ENCODE measurements at regions not wholly inside any gene's neighbourhood (a gene's known extent, or its start where the extent isn't known, plus 50 kb on each side); places are given as distances from the start of the nearest gene placed in this dataset.

- TF ChIP-seq POLR2AphosphoS5 (IDR thresholded peaks at IDR 0.05) (no peak), CTCF (IDR thresholded peaks at IDR 0.05; ENCODE audit: poor library complexity, severe bottlenecking) (no peak), RAD21 (conservative IDR thresholded peaks at IDR 0.05) (no peak)
Measured at GRCh38 chr1:98129491-98129890, 208.7 kb upstream of the DPYD start.
